Adrenal gland (tissue), 9 donors: ENCODE measurements at regions not wholly inside any gene's neighbourhood (a gene's known extent, or its start where the extent isn't known, plus 50 kb on each side); places are given as distances from the start of the nearest gene placed in this dataset.

ENCODE experiments used
- DNase-seq, 7 donors: peaks; one replicate each; pipeline ENCODE4 v3.0.0-alpha.2; 2019 to 2020
- H3K27ac ChIP-seq, 5 donors: fragments of 200-600 bp; sonication (generic) in 4 of 5; 1 replicate in 3 of 5; 2 replicates in 2 of 5; pipeline versions ENCODE4 v1.5.1 to v1.8.0; 2016 to 2020; ENCODE audit warnings: mild to moderate bottlenecking in 1 of 5
- H3K27me3 ChIP-seq: fragments of 200-600 bp; 2 replicates; pipeline ENCODE4 v1.8.0; 2021
- H3K36me3 ChIP-seq, 2 donors: fragments of 200-600 bp; replicated peaks in 1 of 2; 1 replicate in 1 of 2; 2 replicates in 1 of 2; pipeline versions ENCODE4 v1.5.1 to v1.8.0; 2018 to 2022
- H3K4me1 ChIP-seq, 2 donors: fragments of 200-600 bp; replicated peaks in 1 of 2; 1 replicate in 1 of 2; 2 replicates in 1 of 2; pipeline versions ENCODE4 v1.5.1 to v1.8.0; 2018 to 2021
- H3K4me3 ChIP-seq, 4 donors: fragments of 200-600 bp; sonication (generic) in 3 of 4; one replicate each; pipeline ENCODE4 v1.5.1; 2016 to 2018
- H3K9me3 ChIP-seq, 3 donors: fragments of 200-600 bp; sonication (generic) in 1 of 3; replicated peaks in 1 of 3; 1 replicate in 2 of 3; 2 replicates in 1 of 3; pipeline versions ENCODE4 v1.5.1 to v1.8.0; 2016 to 2021
- CTCF ChIP-seq, 6 experiments: fragments of 450-650 bp in 4 of 6; fragments of 200-600 bp in 2 of 6; sonication (generic) in 1 of 6; IDR thresholded peaks; 1 replicate in 5 of 6; 2 replicates in 1 of 6; pipeline versions ENCODE4 v1.5.1 to v1.8.0; 2016 to 2021; ENCODE audit warnings: antibody characterized with exemption in 6 of 6, mild to moderate bottlenecking in 2 of 6, moderate library complexity in 1 of 6
- POLR2A ChIP-seq, 2 donors: fragments of 450-650 bp; IDR thresholded peaks; one replicate each; pipeline ENCODE4 v1.6.1; 2017; ENCODE audit warnings: antibody characterized with exemption in 2 of 2, mild to moderate bottlenecking in 2 of 2, moderate library complexity in 1 of 2
- WGBS, 4 donors: extraction: QIAGEN DNeasy Blood & Tissue Kit in 2 of 4; methylation state at CpG; one replicate each; pipeline versions ENCODE4 v1.1.5 to v1.1.7; 2013 to 2017; 5-methylcytosine and 5-hydroxymethylcytosine counted together
- intact Hi-C, 2 donors: fragments of 100-400 bp; cut with DNase I; formaldehyde crosslinking; loops; one replicate each; pipeline versions ENCODE4 v1.14.1 to v1.15.0; 2022 to 2023
- donor health status: healthy with polysubstance abuse.
- donor health status: Bipolar disorder and iron deficiency.
- donor health status: DM: yes; HTN: yes; CAD: no.
- donor health status: DM: no; HTN: no; CAD: no.
- donor health status: DM: no; HTN: no; CAD: no.

- DNase-seq, result no peak
- no peaks in the 10 kb centered on the region for H3K36me3 ChIP-seq
- no peaks in the 10 kb centered on the region for H3K9me3 ChIP-seq
- intact Hi-C loops, result no loop called here
- no peak overlapping the region for H3K4me3 ChIP-seq
- 80 to 84% (median 81%) methylated on average over 5 of the region's 5 CpGs for WGBS, 4 donors
- TF ChIP-seq POLR2A (IDR thresholded peaks at IDR 0.05), result no peak
- no peak for TF ChIP-seq CTCF (IDR thresholded peaks at IDR 0.05)
- no peaks in the 10 kb centered on the region for H3K4me1 ChIP-seq
- H3K27me3 ChIP-seq, result no peaks in the 10 kb centered on the region
- no peak overlapping the region for H3K27ac ChIP-seq
Measured at GRCh38 chr14:26863736-26864135, 265.9 kb upstream of the NOVA1 start.

- TF ChIP-seq POLR2A (IDR thresholded peaks at IDR 0.05), result no peak
- TF ChIP-seq CTCF (IDR thresholded peaks at IDR 0.05), result no peak
- no peaks in the 10 kb centered on the region for H3K36me3 ChIP-seq
- no peaks in the 10 kb centered on the region for H3K4me1 ChIP-seq
- intact Hi-C loops, result no loop called here
- no peaks in the 10 kb centered on the region for H3K9me3 ChIP-seq
- H3K4me3 ChIP-seq, result no peak overlapping the region
- no peaks in the 10 kb centered on the region for H3K27me3 ChIP-seq
- no peak for DNase-seq
- WGBS, 4 donors, result 43 to 49% (median 47%) methylated on average over 1 of the region's 1 CpG
- no peak overlapping the region for H3K27ac ChIP-seq
Measured at GRCh38 chr14:26866721-26867120, 268.9 kb upstream of the NOVA1 start.

- DNase-seq, result no peak
- TF ChIP-seq POLR2A (IDR thresholded peaks at IDR 0.05) (no peak), CTCF (IDR thresholded peaks at IDR 0.05) (no peak)
- Histone ChIP-seq H3K9me3 (no peaks in the 10 kb centered on the region), H3K36me3 (no peaks in the 10 kb centered on the region), H3K4me3 (no peak overlapping the region), H3K27me3 (no peaks in the 10 kb centered on the region), H3K27ac (no peak overlapping the region), H3K4me1 (no peaks in the 10 kb centered on the region)
- 50 to 52% (median 51%) methylated on average over 6 of the region's 6 CpGs for WGBS, 4 donors
- intact Hi-C loops, result no loop called here
Measured at GRCh38 chr14:26867171-26867757, 269.4 kb upstream of the NOVA1 start.

GRCh38 chr14:26870096-26870495, 272.3 kb upstream of the NOVA1 start:
- WGBS, 4 donors, result 57 to 72% (median 69%) methylated on average over 2 of the region's 2 CpGs
- H3K4me1 ChIP-seq, result no peaks in the 10 kb centered on the region
- H3K36me3 ChIP-seq, result no peaks in the 10 kb centered on the region
- intact Hi-C loops, result no loop called here
- no peaks in the 10 kb centered on the region for H3K9me3 ChIP-seq
- H3K27ac ChIP-seq, result no peak overlapping the region
- TF ChIP-seq CTCF (IDR thresholded peaks at IDR 0.05) (no peak), POLR2A (IDR thresholded peaks at IDR 0.05) (no peak)
- DNase-seq, result no peak
- no peaks in the 10 kb centered on the region for H3K27me3 ChIP-seq
- no peak overlapping the region for H3K4me3 ChIP-seq
